ENCODE measurements at regions not wholly inside any gene's neighbourhood (a gene's known extent, or its start where the extent isn't known, plus 50 kb on each side); places are given as distances from the start of the nearest gene placed in this dataset.

DNA sequence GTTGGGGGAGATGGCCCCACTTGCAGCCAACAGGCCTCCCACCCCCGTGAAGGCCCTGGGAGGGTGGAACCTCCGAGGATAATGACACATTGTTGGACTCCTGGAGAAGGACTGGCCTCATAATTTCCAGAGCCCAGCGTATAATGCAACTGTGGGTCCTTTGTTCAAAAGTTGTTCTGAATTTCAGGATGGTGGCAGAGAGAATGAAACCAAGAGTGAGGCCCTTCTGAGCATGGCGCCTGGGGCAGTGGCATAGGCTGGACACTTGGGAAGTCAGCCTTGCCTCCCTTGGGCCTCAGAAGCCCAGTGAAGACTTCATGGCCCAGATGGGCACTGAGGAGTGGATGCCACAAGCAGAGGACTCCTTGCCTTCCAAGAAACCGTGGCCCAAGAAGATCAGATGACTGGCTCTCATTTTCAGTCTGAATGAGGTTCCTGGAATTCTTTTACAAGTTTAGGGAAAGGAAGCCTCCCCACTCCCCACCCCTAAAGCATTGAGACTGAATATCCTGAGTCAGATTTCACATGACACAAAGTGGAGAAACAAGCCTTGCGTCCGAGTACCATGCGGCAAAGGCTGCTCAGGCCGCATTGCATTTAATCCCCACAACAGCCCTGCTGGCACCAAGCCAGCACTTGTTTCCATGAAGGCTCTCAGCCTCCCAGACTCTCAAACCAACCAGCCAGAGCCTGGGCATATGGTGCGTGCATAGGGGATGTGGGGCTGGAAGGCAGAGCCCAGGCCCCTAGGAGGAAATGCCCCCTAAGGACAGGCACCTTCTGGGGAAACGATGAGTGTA, 96.7 kb upstream of the SMIM23 start:
- TF ChIP-seq, protein P1, sequence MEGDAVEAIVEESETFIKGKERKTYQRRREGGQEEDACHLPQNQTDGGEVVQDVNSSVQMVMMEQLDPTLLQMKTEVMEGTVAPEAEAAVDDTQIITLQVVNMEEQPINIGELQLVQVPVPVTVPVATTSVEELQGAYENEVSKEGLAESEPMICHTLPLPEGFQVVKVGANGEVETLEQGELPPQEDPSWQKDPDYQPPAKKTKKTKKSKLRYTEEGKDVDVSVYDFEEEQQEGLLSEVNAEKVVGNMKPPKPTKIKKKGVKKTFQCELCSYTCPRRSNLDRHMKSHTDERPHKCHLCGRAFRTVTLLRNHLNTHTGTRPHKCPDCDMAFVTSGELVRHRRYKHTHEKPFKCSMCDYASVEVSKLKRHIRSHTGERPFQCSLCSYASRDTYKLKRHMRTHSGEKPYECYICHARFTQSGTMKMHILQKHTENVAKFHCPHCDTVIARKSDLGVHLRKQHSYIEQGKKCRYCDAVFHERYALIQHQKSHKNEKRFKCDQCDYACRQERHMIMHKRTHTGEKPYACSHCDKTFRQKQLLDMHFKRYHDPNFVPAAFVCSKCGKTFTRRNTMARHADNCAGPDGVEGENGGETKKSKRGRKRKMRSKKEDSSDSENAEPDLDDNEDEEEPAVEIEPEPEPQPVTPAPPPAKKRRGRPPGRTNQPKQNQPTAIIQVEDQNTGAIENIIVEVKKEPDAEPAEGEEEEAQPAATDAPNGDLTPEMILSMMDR (IDR thresholded peaks at IDR 0.05) = no peak
- no peak overlapping the region for H3K4me3 Mint-ChIP-seq
- ATAC-seq (ENCODE audit: poor library complexity) = no peak
- H3K36me3 Mint-ChIP-seq (ENCODE audit: low read depth) = no peaks in the 10 kb centered on the region
- Histone ChIP-seq H3K27ac (ENCODE audit: low read depth in 1 of 2, low read length in 2 of 2) (no peak overlapping the region), H3K36me3 (ENCODE audit: insufficient read depth, low read length) (no peaks in the 10 kb centered on the region), H3K9me3 (ENCODE audit: control insufficient read depth in 1 of 2, insufficient read depth in 1 of 2, low read length in 2 of 2) (peaks cover 0 to 5% of the 10 kb centered on the region in 2 experiments), H3K4me3 (ENCODE audit: low read length) (no peak overlapping the region), H3K27me3 (ENCODE audit: control insufficient read depth in 1 of 2, insufficient read depth in 2 of 2, low read length in 2 of 2) (no peaks in the 10 kb centered on the region), H3K4me1 (ENCODE audit: insufficient read depth, low read length) (no peaks in the 10 kb centered on the region)
- ChIA-PET CTCF (no interaction called here), POLR2A (no interaction called here)
- intact Hi-C loops (cut with DNase I, micrococcal nuclease) = no loop called here
- no peaks in the 10 kb centered on the region for H3K4me1 Mint-ChIP-seq (ENCODE audit: low read depth)
- DNase-seq = no peak
- H3K9me3 Mint-ChIP-seq = no peaks in the 10 kb centered on the region
- H3K27me3 Mint-ChIP-seq = no peaks in the 10 kb centered on the region
- H3K27ac Mint-ChIP-seq = no peak overlapping the region

DNA sequence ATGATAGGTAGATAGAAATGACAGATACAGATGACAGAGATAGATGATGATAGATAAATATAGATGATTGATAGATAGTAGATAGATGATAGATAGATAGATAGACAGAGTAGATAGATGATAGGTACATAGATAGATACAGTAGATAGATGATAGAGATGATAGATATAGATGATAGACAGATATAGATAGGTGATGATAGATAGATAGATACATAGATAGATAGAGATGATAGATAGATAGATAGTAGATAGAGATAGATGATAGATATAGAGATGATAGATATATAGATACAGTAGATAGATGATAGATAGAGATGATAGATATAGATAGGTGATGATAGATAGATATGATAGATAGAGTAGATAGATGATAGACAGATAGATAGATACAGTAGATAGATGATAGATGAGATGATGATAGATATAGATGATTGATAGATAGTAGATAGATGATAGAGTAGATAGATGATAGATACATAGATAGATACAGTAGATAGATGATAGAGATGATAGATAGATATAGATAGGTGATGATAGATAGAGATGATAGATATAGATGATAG, 95.7 kb upstream of the SMIM23 start:
- peaks cover 0 to 5% of the 10 kb centered on the region in 2 experiments for H3K9me3 ChIP-seq (ENCODE audit: control insufficient read depth in 1 of 2, insufficient read depth in 1 of 2, low read length in 2 of 2)
- no peak for ATAC-seq (ENCODE audit: poor library complexity)
- POLR2A ChIA-PET = no interaction called here
- Mint-ChIP-seq H3K27me3 (no peaks in the 10 kb centered on the region), H3K36me3 (ENCODE audit: low read depth) (no peaks in the 10 kb centered on the region), H3K27ac (no peak overlapping the region), H3K9me3 (no peaks in the 10 kb centered on the region), H3K4me3 (no peak overlapping the region), H3K4me1 (ENCODE audit: low read depth) (no peaks in the 10 kb centered on the region)
- no peaks in the 10 kb centered on the region for H3K27me3 ChIP-seq (ENCODE audit: control insufficient read depth in 1 of 2, insufficient read depth in 2 of 2, low read length in 2 of 2)
- H3K4me1 ChIP-seq (ENCODE audit: insufficient read depth, low read length) = no peaks in the 10 kb centered on the region
- no peaks in the 10 kb centered on the region for H3K36me3 ChIP-seq (ENCODE audit: insufficient read depth, low read length)
- no peak for DNase-seq
- intact Hi-C loops (cut with DNase I, micrococcal nuclease) = no loop called here
- CTCF ChIA-PET = no interaction called here
- TF ChIP-seq, protein P1 (IDR thresholded peaks at IDR 0.05) = no peak
- no peak overlapping the region for H3K4me3 ChIP-seq (ENCODE audit: low read length)
- no peak overlapping the region for H3K27ac ChIP-seq (ENCODE audit: low read depth in 1 of 2, low read length in 2 of 2)

DNA sequence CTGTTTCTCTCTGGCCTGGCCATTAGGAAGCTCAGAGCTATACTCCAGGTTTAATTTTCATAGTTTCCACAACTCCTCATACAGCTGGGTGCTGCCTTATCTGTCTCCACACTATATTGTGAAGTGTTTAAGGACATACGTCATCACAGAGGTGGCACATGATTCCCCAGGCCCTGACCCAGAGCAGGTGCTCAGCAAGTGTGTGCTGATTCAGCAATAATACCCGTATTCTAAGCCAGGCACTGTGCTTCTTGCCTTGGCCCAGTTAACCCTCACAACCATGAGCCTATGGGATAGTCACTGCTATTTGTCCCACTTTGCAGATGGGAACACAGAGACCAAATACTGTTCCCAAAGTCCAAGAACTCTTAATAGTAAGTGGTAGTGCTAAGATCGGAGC, 93.5 kb upstream of the SMIM23 start:
- H3K27me3 Mint-ChIP-seq = no peaks in the 10 kb centered on the region
- Histone ChIP-seq H3K4me1 (ENCODE audit: insufficient read depth, low read length) (no peaks in the 10 kb centered on the region), H3K9me3 (ENCODE audit: control insufficient read depth in 1 of 2, insufficient read depth in 1 of 2, low read length in 2 of 2) (peaks cover 0 to 5% of the 10 kb centered on the region in 2 experiments), H3K27ac (ENCODE audit: low read depth in 1 of 2, low read length in 2 of 2) (no peak overlapping the region), H3K27me3 (ENCODE audit: control insufficient read depth in 1 of 2, insufficient read depth in 2 of 2, low read length in 2 of 2) (no peaks in the 10 kb centered on the region), H3K4me3 (ENCODE audit: low read length) (no peak overlapping the region), H3K36me3 (ENCODE audit: insufficient read depth, low read length) (no peaks in the 10 kb centered on the region)
- CTCF ChIA-PET = no interaction called here
- no peaks in the 10 kb centered on the region for H3K9me3 Mint-ChIP-seq
- no peak for ATAC-seq (ENCODE audit: poor library complexity)
- no peak overlapping the region for H3K4me3 Mint-ChIP-seq
- no peak overlapping the region for H3K27ac Mint-ChIP-seq
- intact Hi-C loops (cut with DNase I, micrococcal nuclease) = no loop called here
- TF ChIP-seq, protein P1 (IDR thresholded peaks at IDR 0.05) = no peak
- DNase-seq = no peak
- H3K4me1 Mint-ChIP-seq (ENCODE audit: low read depth) = no peaks in the 10 kb centered on the region
- POLR2A ChIA-PET = no interaction called here
- H3K36me3 Mint-ChIP-seq (ENCODE audit: low read depth) = no peaks in the 10 kb centered on the region

All from CD4-positive, alpha-beta T cell (primary cell).